GM18505 (cell line): ENCODE measurements at regions not wholly inside any gene's neighbourhood (a gene's known extent, or its start where the extent isn't known, plus 50 kb on each side); places are given as distances from the start of the nearest gene placed in this dataset.
"Not testable (repeated sequence)": the region's sequence is repeated elsewhere in the genome, so short reads cannot be mapped to it uniquely, and the experiment has no call there.

Experiments used
- ATAC-seq: cut with Tn5 transposase; IDR thresholded peaks from one replicate; pipeline ENCODE4 v1.9.1; 2021; ENCODE audit not compliant: unreplicated experiment
- POLR2A ChIP-seq: IDR thresholded peaks from 4 replicates; pipeline ENCODE4 v1.6.1; 2011; ENCODE audit warnings: borderline replicate concordance; ENCODE audit not compliant: insufficient read depth, insufficient read length; ENCODE audit errors: extremely low read depth

DNA sequence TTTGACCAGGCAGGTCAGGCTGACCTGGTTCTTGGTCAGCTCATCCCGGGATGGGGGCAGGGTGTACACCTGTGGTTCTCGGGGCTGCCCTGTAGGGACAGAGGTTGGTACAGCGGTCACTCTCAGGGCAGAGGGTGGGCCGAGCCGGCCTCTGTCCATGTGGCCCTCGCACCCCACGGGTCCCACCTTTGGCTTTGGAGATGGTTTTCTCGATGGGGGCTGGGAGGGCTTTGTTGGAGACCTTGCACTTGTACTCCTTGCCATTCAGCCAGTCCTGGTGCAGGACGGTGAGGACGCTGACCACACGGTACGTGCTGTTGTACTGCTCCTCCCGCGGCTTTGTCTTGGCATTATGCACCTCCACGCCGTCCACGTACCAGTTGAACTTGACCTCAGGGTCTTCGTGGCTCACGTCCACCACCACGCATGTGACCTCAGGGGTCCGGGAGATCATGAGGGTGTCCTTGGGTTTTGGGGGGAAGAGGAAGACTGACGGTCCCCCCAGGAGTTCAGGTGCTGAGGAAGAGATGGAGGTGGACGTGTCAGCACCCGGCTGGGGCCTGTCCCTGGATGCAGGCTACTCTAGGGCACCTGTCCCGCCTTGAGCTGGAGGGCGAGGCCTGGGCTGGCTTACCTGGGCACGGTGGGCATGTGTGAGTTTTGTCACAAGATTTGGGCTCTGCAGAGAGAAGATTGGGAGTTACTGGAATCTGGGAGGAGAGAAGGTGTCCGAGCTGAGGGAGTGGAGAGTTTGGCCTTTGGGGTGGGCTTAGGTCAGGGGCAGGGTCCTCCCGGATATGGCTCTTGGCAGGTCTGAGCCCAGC is 215.5 kb downstream of the TMEM121 start:
- ATAC-seq, result not testable (repeated sequence)
- peak; percentile 31 for TF ChIP-seq POLR2A

DNA sequence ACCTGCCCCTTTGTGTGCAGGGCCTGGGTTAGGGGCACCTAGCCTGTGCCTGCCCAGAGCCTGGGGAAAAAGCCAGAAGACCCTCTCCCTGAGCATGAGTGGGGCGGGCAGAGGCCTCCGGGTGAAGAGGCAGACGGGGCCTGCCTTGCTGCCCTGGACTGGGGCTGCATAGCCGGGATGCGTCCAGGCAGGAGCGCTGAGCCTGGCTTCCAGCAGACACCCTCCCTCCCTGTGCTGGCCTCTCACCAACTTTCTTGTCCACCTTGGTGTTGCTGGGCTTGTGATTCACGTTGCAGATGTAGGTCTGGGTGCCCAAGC is 216.1 kb downstream of the TMEM121 start:
- peak; percentile 44 for TF ChIP-seq POLR2A
- no peak for ATAC-seq

DNA sequence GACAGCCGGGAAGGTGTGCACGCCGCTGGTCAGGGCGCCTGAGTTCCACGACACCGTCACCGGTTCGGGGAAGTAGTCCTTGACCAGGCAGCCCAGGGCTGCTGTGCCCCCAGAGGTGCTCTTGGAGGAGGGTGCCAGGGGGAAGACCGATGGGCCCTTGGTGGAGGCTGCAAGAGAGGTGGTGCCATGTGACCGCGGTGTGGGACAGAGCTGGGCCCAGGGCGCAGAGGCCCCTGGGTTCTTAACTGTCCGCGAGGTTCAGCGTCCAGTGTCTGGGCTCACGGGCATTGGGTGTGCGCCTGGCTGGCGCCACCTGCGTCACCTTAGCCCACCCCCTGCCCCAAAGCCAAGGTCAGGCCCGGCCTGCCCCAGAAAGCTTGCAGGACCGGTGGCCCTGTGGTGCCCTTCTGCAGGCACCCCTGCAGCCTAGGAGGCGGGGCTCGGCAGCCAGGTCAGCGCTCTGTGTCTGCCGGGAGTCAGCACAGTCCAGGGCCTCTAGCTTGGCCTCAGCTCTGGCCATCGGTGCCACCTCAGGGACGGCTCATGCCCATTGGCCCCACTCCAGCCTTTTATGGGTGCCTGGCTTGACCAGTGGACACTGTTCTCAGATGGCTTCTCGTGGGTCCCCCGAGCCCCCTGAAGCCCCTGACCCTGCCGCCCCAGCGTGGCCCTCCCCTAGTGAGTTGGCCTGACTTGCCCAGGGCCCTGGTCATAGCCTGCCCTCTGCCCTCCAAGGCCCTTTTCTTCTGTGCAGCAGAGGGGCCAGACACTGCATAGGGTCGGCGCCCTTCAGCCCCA is 216.7 kb downstream of the TMEM121 start:
- ATAC-seq, result not testable (repeated sequence)

GRCh38 chr14:105744213-105744787 is 217.9 kb downstream of the TMEM121 start:
- ATAC-seq, result not testable (repeated sequence)

DNA sequence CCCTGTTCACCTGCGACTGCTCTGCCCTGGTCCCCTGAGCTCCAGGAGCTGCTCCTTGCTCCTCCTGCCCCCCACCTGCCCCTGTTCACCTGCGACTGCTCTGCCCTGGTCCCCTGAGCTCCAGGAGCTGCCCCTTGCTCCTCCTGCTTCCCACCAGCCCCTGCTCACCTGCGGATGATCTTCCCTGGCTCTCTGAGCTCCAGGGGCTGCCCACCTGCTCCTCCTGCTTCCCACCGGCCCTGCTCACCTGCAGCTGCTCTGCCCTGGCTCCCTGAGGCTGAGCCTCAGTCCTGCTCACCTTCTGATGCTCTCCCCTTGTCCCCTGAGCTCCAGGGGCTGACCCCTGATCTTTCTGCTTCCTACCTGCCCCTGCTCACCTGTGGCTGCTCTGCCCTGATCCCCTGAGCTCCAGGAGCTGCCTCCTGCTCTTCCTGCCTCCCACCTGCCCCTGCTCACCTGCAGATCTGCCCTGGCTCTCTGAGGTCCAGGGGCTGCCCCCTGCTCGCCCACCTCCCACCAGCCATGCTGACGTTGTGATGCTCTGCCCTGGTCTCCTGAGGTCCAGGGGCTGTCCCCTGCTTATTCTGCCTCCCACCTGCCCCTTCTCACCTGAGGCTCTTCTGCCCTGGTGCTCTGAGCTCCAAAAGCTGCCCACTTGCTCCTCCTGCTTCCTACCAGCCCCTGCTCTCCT is 219.2 kb downstream of the TMEM121 start:
- TF ChIP-seq POLR2A, result no peak
- no peak for ATAC-seq

DNA sequence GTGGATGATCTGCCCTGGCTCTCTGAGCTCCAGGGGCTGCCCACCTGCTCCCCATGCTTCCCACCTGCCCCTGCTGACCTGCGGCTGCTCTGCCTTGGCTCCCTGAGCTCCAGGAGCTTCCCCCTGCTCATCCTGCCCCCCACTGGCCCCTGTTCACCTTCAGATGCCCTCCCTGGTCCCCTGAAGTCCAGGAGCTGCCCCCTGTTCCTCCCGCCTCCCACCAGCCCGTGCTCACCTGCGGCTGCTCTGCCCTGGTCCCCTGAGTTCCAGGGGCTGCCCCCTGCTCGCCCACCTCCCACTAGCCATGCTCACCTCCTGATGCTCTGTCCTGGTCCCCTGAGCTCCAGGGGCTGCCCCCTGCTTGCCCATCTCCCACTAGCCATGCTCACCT is 219.7 kb downstream of the TMEM121 start:
- TF ChIP-seq POLR2A, result no peak
- ATAC-seq, result no peak

DNA sequence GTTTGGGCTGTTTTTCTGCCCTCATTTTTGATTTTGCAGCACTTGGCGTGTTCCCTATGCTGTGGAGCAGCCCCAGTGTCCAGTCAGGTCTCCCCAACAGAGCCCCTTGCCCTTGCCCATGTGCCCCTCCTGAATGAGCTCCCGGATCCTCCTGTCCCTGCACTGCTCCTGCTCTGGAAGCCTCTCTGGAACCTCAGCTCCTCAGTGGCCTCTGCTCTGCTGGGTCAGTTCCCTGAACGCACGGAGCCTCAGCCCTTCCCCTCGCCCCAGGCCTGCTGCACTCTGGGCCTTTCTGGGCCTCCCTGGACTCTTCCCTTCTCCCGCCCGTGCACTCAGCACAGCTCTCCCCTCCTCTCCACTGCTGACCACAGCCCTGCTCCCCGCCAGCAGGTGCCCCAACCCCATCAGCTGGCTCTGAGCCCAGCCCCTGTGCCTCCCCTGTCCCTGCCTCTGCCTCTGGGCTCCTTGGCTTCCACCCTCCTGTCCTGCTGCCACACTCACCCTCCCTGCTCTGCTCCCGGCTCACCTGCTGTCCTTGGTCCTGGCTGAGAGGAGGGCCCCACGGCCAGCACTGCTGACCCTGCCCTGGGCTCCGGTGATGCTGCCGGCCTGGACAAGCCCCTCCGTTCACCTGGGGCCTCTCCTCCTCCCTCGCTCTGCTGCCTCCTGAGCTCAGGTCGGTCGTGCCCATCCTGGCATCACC is 220.6 kb downstream of the TMEM121 start:
- not testable (repeated sequence) for ATAC-seq

DNA sequence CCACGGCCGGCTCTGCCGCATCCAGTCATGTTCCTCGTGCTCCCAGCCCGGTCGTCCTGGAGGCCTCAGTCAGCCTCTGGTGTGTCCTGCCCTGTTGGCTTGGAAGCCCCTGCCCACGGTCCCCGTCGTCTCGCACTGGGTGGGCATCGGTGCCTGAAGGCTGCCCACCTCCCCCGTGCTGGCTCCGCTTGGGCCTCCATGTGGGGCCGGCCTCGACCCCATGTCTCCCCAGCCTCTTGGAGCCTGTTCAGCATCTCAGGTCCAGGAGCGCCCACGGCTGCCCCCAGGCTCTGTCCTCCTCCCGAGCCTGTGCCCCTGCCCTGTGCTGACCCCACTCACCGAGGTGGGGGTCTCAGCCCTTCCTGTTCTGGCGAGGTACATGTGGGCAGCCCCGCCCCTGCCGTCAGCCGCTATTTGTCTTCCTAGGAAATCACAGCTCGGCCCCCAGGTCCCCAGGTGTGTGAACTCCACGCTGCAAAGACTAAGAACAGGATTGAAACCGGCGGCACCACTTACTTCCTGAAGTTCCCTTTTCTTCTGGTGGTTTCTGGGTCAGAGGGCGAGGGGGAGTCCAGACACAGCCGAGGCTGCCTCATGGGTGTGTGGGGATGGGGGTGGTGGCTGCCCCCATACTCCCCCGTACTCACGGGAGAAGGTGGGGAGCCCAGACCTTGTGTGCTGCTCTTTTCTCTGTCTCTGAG is 221.3 kb downstream of the TMEM121 start:
- ATAC-seq, result not testable (repeated sequence)

DNA sequence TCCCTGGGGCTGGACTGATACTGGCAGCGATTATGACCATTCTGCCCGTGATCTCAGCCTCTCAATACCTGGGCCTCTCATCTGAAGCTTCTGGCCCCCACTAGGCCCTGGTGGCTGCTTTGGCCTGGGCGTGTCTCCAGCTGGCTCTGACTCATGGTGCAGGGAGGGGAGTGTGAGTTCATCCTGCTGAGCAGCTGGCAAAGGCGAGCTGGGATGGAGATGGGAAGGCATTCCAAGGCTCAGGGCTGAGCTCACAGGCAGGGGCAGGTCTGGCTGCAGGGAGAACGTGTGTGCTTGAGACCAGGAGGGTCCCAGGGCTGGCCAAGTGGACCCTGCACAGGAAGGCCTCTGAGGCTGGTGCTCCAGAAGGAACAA is 221.8 kb downstream of the TMEM121 start:
- TF ChIP-seq POLR2A, result no peak
- ATAC-seq, result no peak

DNA sequence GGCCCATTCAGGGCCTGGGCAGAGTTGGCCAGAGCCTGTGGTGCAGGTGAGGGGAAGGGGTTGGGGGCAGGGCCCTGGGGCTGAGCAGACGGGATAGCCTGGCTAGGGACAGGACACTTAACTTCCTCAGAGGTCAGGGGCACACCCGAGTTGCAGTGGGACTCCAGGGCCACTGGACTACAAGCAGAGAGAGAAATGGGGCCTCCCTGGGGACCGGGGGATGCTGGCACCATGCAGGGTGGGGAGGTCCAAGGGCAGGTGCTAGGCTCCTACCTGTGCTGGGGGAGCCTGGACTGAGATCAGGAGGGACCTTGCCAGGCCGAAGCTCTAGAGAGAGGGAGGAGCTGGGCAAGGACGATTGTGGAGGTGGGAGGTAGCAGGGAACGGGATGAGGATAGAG is 222.3 kb downstream of the TMEM121 start:
- not testable (repeated sequence) for ATAC-seq

DNA sequence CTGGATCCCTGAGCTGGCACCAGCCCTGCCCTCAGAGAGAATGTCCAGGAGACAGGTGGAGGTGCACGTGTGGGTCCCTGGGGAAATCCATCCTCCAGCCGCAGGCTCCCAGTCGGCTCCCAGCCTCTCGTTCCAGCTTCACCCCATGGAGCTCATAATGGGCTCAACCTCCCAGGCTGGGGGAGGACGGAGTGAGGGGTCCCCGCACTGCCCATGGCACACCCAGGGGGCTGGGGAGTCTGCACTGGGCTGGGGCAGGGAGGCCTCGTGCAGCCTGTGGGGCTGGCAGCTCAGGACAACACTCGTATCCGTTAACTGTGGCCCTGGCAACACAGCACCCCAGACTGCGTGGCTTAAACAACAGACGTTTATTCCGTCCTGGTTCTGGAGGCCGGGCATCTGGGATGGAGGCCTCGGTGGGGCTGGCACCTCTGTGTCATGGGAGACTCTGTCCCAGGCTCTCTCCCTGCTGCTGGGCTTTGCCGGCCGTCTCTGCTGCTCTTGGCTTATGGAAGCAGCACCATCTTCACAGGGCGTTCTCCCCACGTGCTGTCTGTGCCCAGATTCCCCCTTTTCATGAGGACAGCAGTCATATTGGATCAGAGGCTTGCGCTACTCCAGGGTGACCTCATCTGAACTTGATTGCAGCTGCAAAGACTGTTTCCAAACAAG is 223.6 kb downstream of the TMEM121 start:
- not testable (repeated sequence) for ATAC-seq

GRCh38 chr14:105751291-105751751 is 224.9 kb downstream of the TMEM121 start:
- ATAC-seq, result not testable (repeated sequence)

- not testable (repeated sequence) for ATAC-seq
Measured at GRCh38 chr14:105752420-105752819, 226.0 kb downstream of the TMEM121 start.
